Uterus (tissue), 3 donors: ENCODE measurements at regions not wholly inside any gene's neighbourhood (a gene's known extent, or its start where the extent isn't known, plus 50 kb on each side); places are given as distances from the start of the nearest gene placed in this dataset.

Experiments
- DNase-seq, 2 donors: peaks; one replicate each; pipeline ENCODE4 v3.0.0-alpha.2; 2019 to 2020
- H3K27ac ChIP-seq, 2 donors: fragments of 200-600 bp; sonication (generic); 1 replicate in 1 of 2; 2 replicates in 1 of 2; pipeline ENCODE4 v1.5.1; 2016 to 2018
- H3K27me3 ChIP-seq, 2 donors: fragments of 200-600 bp; sonication (generic); one replicate each; pipeline ENCODE4 v1.5.1; 2018 to 2019; ENCODE audit warnings: control low read depth in 1 of 2
- H3K36me3 ChIP-seq, 2 donors: fragments of 200-600 bp; sonication (generic); one replicate each; pipeline ENCODE4 v1.5.1; 2019; ENCODE audit warnings: control low read depth in 1 of 2
- H3K4me1 ChIP-seq, 2 donors: fragments of 200-600 bp; sonication (generic); one replicate each; pipeline ENCODE4 v1.5.1; 2018 to 2019; ENCODE audit warnings: control low read depth in 1 of 2
- H3K4me3 ChIP-seq, 2 donors: fragments of 200-600 bp; sonication (generic); 1 replicate in 1 of 2; 2 replicates in 1 of 2; pipeline ENCODE4 v1.5.1; 2018 to 2019; ENCODE audit warnings: mild to moderate bottlenecking in 1 of 2
- H3K9me3 ChIP-seq, 2 donors: fragments of 200-600 bp; sonication (generic); one replicate each; pipeline ENCODE4 v1.5.1; 2019; ENCODE audit warnings: control low read depth in 1 of 2
- CTCF ChIP-seq, 4 experiments: fragments of 200-600 bp in 2 of 4; fragments of 450-650 bp in 2 of 4; sonication (generic) in 2 of 4; IDR thresholded peaks; one replicate each; pipeline ENCODE4 v1.5.1; 2016 to 2019; ENCODE audit warnings: antibody characterized with exemption in 4 of 4, mild to moderate bottlenecking in 2 of 4, moderate library complexity in 1 of 4
- POLR2A ChIP-seq, 2 donors: fragments of 450-650 bp; IDR thresholded peaks; one replicate each; pipeline ENCODE4 v1.6.1; 2016; ENCODE audit warnings: antibody characterized with exemption in 2 of 2, mild to moderate bottlenecking in 1 of 2, moderate library complexity in 1 of 2
- intact Hi-C: fragments of 100-400 bp; cut with DNase I; formaldehyde crosslinking; loops from one replicate; pipeline ENCODE4 v1.15.1; 2023; ENCODE audit warnings: low total_unique reads
- donor health status: DM: yes; HTN: yes; CAD: no.

DNA sequence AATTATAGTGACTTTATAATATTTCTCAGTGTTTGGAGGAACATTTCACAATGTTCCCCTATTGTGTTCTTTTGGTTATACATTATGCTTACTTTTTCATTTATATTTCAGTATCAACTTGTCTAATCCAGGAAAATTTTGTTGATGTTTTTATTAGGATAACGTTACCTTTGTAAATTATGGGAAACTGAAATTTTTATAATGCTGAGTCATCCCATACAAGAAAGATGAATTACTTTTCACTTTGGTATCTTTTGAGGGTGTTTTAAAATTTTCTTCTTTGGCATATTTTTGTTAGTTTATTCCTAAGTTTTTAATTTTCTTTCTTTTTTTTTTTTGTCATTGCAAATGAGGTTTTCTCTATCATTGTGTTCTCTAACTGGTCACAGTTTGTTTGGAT lies 542.7 kb downstream of the SLC16A7 start:
- no peak overlapping the region for H3K27ac ChIP-seq
- no peaks in the 10 kb centered on the region for H3K4me1 ChIP-seq
- intact Hi-C loops: no loop called here
- no peaks in the 10 kb centered on the region for H3K27me3 ChIP-seq
- H3K4me3 ChIP-seq: no peak overlapping the region
- H3K36me3 ChIP-seq: no peaks in the 10 kb centered on the region
- TF ChIP-seq POLR2A (IDR thresholded peaks at IDR 0.05): no peak
- H3K9me3 ChIP-seq: no peaks in the 10 kb centered on the region
- DNase-seq: no peak

DNA sequence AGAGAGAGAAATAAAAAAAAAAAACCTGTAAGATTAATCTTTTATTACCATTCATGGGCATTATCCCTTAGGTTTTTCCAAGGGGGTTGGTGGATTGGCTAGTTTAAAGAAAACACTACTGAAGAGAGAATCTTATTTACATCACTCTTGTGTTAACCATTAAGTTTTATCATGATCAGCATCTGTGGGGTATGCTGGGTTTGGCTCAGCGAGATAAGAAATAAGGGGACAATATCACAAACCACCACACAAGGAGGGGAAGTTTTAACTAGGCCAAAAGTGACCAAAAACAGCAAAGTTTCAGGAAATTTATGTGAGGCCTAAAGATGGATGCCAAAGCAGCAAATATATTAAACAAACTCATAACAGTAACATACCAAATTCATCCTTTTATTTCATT lies 548.6 kb downstream of the SLC16A7 start:
- no peaks in the 10 kb centered on the region for H3K36me3 ChIP-seq
- H3K27me3 ChIP-seq: no peaks in the 10 kb centered on the region
- TF ChIP-seq POLR2A (IDR thresholded peaks at IDR 0.05) (no peak), CTCF (IDR thresholded peaks at IDR 0.05) (no peak)
- intact Hi-C loops: no loop called here
- H3K4me3 ChIP-seq: no peak overlapping the region
- no peak overlapping the region for H3K27ac ChIP-seq
- H3K9me3 ChIP-seq: no peaks in the 10 kb centered on the region
- no peaks in the 10 kb centered on the region for H3K4me1 ChIP-seq
- no peak for DNase-seq

GRCh38 chr12:60148109-60148508 lies 552.3 kb downstream of the SLC16A7 start:
- intact Hi-C loops: no loop called here
- TF ChIP-seq POLR2A (IDR thresholded peaks at IDR 0.05): no peak
- TF ChIP-seq CTCF (IDR thresholded peaks at IDR 0.05): no peak
- H3K9me3 ChIP-seq: no peaks in the 10 kb centered on the region
- H3K4me1 ChIP-seq: no peaks in the 10 kb centered on the region
- no peaks in the 10 kb centered on the region for H3K27me3 ChIP-seq
- H3K36me3 ChIP-seq: no peaks in the 10 kb centered on the region
- DNase-seq: no peak
- no peak overlapping the region for H3K27ac ChIP-seq
- H3K4me3 ChIP-seq: no peak overlapping the region

DNA sequence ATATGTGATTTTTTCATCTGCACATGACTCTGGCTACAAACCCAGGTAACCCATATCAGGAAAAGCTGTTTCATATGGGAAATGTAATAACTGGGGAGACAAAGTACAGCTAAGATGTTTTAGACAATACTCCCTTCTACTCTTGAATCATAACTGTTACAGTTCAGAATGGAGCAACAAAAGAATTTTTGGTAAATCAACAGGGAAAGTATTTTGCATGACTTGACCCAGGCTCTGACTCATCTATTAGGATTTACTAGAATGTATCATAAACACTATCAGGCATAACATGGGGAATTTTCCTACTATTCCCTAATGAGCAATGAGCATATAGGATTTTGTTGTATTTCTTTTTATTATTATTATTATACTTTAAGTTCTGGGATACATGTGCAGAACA lies 553.0 kb downstream of the SLC16A7 start:
- H3K27ac ChIP-seq: no peak overlapping the region
- no peaks in the 10 kb centered on the region for H3K36me3 ChIP-seq
- intact Hi-C loops: no loop called here
- no peak for DNase-seq
- TF ChIP-seq POLR2A (IDR thresholded peaks at IDR 0.05) (no peak), CTCF (IDR thresholded peaks at IDR 0.05) (no peak)
- H3K4me3 ChIP-seq: no peak overlapping the region
- H3K4me1 ChIP-seq: no peaks in the 10 kb centered on the region
- no peaks in the 10 kb centered on the region for H3K27me3 ChIP-seq
- H3K9me3 ChIP-seq: no peaks in the 10 kb centered on the region

DNA sequence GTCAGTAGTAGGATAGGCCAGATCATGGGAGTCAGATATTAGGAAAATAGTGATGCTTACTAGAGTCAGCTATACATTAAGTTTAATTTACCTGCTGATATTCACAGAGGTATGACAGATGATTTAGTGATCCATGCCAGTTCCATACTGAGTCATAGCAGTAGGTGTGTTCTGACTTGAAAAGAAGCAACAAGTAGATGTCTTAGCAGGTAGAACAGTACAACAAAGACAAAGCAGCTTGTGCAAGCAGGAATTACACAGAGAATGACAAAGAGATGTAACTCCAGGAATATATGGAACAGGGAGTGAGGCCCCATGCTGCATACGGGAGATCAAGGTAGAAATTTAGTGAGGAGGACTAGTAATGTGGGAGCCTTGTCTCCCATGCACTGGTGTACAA lies 556.9 kb downstream of the SLC16A7 start:
- Histone ChIP-seq H3K27ac (no peak overlapping the region), H3K36me3 (no peaks in the 10 kb centered on the region), H3K9me3 (no peaks in the 10 kb centered on the region), H3K27me3 (no peaks in the 10 kb centered on the region), H3K4me3 (no peak overlapping the region), H3K4me1 (no peaks in the 10 kb centered on the region)
- no peak for DNase-seq
- intact Hi-C loops: no loop called here
- TF ChIP-seq CTCF (IDR thresholded peaks at IDR 0.05) (no peak), POLR2A (IDR thresholded peaks at IDR 0.05) (no peak)

DNA sequence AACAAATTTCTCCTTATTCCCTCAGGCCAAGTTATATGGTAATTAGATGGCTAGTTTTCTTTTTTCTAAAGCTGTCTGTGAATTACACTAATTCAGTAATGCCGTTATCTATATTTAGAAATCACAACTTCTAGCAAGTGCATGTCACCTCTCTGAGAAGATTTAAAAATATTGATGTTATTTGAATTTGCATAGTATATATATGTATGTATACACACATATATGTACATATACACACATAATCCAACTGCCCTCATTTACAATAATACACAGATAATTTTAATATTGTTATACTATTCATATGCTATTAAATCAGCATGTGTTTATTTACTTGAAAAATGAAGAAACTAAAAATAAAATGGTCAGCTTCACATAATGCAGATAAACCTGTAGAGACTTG lies 563.9 kb downstream of the SLC16A7 start:
- no peaks in the 10 kb centered on the region for H3K27me3 ChIP-seq
- no peak overlapping the region for H3K4me3 ChIP-seq
- no peak for DNase-seq
- H3K36me3 ChIP-seq: no peaks in the 10 kb centered on the region
- H3K27ac ChIP-seq: no peak overlapping the region
- TF ChIP-seq POLR2A (IDR thresholded peaks at IDR 0.05): no peak
- intact Hi-C loops: no loop called here
- H3K9me3 ChIP-seq: no peaks in the 10 kb centered on the region
- no peaks in the 10 kb centered on the region for H3K4me1 ChIP-seq
